Panc1 (cell line): ENCODE measurements at regions not wholly inside any gene's neighbourhood (a gene's known extent, or its start where the extent isn't known, plus 50 kb on each side); places are given as distances from the start of the nearest gene placed in this dataset.

Experiments
- ATAC-seq: fragments of 200-7000 bp; cut with Tn5 transposase; 2 replicates; pipeline ENCODE4 v1.9.1; 2020; ENCODE audit warnings: mild to moderate bottlenecking, moderate library complexity
- BruUV-seq: library from RNA; stranded (reverse); fragments of 400-500 nt; replicated peaks from 2 replicates; lab custom pipeline; 2021; lab: Mats Ljungman, UMichigan
- CTCF ChIA-PET: fragments of 300-600 bp; sonication (Branson Sonifier 250); formaldehyde crosslinking; loops from one replicate; lab custom pipeline; 2022; ENCODE audit warnings: antibody characterized with exemption; lab: Charles Lee
- POLR2A ChIA-PET: fragments of 300-600 bp; sonication (Branson Sonifier 250); formaldehyde crosslinking; loops from one replicate; lab custom pipeline; 2022; ENCODE audit warnings: antibody characterized with exemption; lab: Charles Lee
- DNase-seq: peaks from one replicate; pipeline ENCODE4 v3.0.0-alpha.2; 2010; ENCODE audit warnings: low read depth, low spot score
- H3K27ac ChIP-seq: 2 replicates; pipeline ENCODE4 v1.5.1; 2011; ENCODE audit warnings: mild to moderate bottlenecking, low read length, inconsistent platforms
- H3K27me3 ChIP-seq: fragments of 200-500 bp; sonication (Bioruptor generic); 2 replicates; pipeline ENCODE4 v1.6.0; 2014; ENCODE audit warnings: low read length, inconsistent platforms; ENCODE audit not compliant: control insufficient read depth, insufficient read depth
- H3K36me3 ChIP-seq: fragments of 200-500 bp; sonication (Bioruptor generic); 2 replicates; pipeline ENCODE4 v1.5.1; 2014; ENCODE audit warnings: inconsistent platforms, mild to moderate bottlenecking, low read length, moderate library complexity; ENCODE audit not compliant: control insufficient read depth, insufficient read depth
- H3K4me1 ChIP-seq: 2 replicates; pipeline ENCODE4 v1.5.1; 2011; ENCODE audit warnings: inconsistent platforms, mild to moderate bottlenecking, low read length, moderate library complexity; ENCODE audit not compliant: control insufficient read depth, insufficient read depth
- H3K4me3 ChIP-seq, 2 experiments: 2 replicates each; pipeline ENCODE4 v1.5.1; 2011 to 2012; ENCODE audit warnings: low read depth in 2 of 2, low read length in 2 of 2, mild to moderate bottlenecking in 2 of 2, inconsistent platforms in 1 of 2, moderate library complexity in 1 of 2
- H3K9me3 ChIP-seq: fragments of 200-500 bp; sonication (Bioruptor generic); 2 replicates; pipeline ENCODE4 v1.5.1; 2014; ENCODE audit warnings: low read depth, mild to moderate bottlenecking, inconsistent platforms, low read length, moderate library complexity; ENCODE audit not compliant: control insufficient read depth, insufficient read depth
- POLR2AphosphoS5 ChIP-seq: IDR thresholded peaks from 2 replicates; pipeline ENCODE4 v1.6.1; 2012; ENCODE audit warnings: mild to moderate bottlenecking, low read depth, low read length, moderate library complexity
- SIN3A ChIP-seq: IDR thresholded peaks from 2 replicates; pipeline ENCODE4 v1.6.1; 2012; ENCODE audit warnings: low read depth, mild to moderate bottlenecking, low read length, moderate library complexity, borderline replicate concordance; ENCODE audit not compliant: insufficient read depth
- TCF7L2 ChIP-seq: IDR thresholded peaks from 2 replicates; pipeline ENCODE4 v1.6.1; 2011; ENCODE audit warnings: mild to moderate bottlenecking, low read depth, low read length, inconsistent platforms
- in situ Hi-C: cut with HindIII; loops from 2 replicates; pipeline ENCODE4 v1.10.0; 2016; ENCODE audit warnings: low sequenced_read_pairs, low pct_unique_long_range_greater_than_20kb
- intact Hi-C: fragments of 100-400 bp; cut with micrococcal nuclease; formaldehyde crosslinking; loops from one replicate; pipeline ENCODE4 v1.10.0; 2022; ENCODE audit not compliant: unreplicated experiment
- TF ChIP-seq, protein P1 (sequence below): fragments of 450-650 bp; IDR thresholded peaks from 2 replicates; pipeline ENCODE4 v1.5.1; 2017; ENCODE audit warnings: mild to moderate bottlenecking
- TF ChIP-seq, protein P2 (sequence below), 2 experiments: IDR thresholded peaks; 2 replicates each; pipeline ENCODE4 v1.6.1; 2011 to 2012; ENCODE audit warnings: low read depth in 2 of 2, control low read depth in 1 of 2, low read length in 1 of 2, mild to moderate bottlenecking in 1 of 2, moderate library complexity in 1 of 2; ENCODE audit not compliant: insufficient read depth in 1 of 2

- no peak for DNase-seq
- ChIA-PET POLR2A (no interaction called here), CTCF (no interaction called here)
- intact Hi-C loops (no loop called here), in situ Hi-C loops (no loop called here)
- Histone ChIP-seq H3K27me3 (no peaks in the 10 kb centered on the region), H3K27ac (no peak overlapping the region), H3K4me3 (no peak overlapping the region), H3K36me3 (no peaks in the 10 kb centered on the region), H3K9me3 (no peaks in the 10 kb centered on the region), H3K4me1 (no peaks in the 10 kb centered on the region)
- BruUV-seq, result no TSS peak
- no peak for TF ChIP-seq TCF7L2
- TF ChIP-seq, protein P1, sequence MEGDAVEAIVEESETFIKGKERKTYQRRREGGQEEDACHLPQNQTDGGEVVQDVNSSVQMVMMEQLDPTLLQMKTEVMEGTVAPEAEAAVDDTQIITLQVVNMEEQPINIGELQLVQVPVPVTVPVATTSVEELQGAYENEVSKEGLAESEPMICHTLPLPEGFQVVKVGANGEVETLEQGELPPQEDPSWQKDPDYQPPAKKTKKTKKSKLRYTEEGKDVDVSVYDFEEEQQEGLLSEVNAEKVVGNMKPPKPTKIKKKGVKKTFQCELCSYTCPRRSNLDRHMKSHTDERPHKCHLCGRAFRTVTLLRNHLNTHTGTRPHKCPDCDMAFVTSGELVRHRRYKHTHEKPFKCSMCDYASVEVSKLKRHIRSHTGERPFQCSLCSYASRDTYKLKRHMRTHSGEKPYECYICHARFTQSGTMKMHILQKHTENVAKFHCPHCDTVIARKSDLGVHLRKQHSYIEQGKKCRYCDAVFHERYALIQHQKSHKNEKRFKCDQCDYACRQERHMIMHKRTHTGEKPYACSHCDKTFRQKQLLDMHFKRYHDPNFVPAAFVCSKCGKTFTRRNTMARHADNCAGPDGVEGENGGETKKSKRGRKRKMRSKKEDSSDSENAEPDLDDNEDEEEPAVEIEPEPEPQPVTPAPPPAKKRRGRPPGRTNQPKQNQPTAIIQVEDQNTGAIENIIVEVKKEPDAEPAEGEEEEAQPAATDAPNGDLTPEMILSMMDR, result no peak
- TF ChIP-seq, protein P2, sequence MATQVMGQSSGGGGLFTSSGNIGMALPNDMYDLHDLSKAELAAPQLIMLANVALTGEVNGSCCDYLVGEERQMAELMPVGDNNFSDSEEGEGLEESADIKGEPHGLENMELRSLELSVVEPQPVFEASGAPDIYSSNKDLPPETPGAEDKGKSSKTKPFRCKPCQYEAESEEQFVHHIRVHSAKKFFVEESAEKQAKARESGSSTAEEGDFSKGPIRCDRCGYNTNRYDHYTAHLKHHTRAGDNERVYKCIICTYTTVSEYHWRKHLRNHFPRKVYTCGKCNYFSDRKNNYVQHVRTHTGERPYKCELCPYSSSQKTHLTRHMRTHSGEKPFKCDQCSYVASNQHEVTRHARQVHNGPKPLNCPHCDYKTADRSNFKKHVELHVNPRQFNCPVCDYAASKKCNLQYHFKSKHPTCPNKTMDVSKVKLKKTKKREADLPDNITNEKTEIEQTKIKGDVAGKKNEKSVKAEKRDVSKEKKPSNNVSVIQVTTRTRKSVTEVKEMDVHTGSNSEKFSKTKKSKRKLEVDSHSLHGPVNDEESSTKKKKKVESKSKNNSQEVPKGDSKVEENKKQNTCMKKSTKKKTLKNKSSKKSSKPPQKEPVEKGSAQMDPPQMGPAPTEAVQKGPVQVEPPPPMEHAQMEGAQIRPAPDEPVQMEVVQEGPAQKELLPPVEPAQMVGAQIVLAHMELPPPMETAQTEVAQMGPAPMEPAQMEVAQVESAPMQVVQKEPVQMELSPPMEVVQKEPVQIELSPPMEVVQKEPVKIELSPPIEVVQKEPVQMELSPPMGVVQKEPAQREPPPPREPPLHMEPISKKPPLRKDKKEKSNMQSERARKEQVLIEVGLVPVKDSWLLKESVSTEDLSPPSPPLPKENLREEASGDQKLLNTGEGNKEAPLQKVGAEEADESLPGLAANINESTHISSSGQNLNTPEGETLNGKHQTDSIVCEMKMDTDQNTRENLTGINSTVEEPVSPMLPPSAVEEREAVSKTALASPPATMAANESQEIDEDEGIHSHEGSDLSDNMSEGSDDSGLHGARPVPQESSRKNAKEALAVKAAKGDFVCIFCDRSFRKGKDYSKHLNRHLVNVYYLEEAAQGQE (IDR thresholded peaks at IDR 0.05; ENCODE audit: insufficient read depth in 1 of 2, low read depth in 2 of 2, low read length in 1 of 2), result no peak
- no peak for TF ChIP-seq POLR2AphosphoS5
- TF ChIP-seq SIN3A, result no peak
- no peak for ATAC-seq
Observed at GRCh38 chr18:37852464-37852863, 286.9 kb upstream of the CELF4 start.

DNA sequence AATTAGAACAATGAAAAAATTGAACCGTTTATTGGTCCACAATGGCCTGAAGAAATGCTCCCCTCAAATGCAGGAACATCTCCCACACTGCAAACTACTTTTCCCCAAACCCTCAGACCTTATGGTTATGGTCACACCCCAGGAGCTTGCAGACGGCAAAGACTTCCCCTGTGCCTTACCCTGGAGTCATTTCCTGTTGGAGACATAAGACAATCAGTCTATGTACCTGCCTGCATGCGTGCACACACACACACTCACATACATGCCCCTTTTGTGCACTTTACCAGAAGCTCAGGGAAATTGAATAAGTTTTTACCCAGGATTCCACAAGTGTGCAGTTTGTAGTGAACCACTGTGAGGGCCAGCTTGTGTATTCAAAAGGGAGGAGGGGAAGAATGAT is 281.9 kb upstream of the CELF4 start:
- Histone ChIP-seq H3K27me3 (no peaks in the 10 kb centered on the region), H3K4me1 (no peaks in the 10 kb centered on the region), H3K36me3 (no peaks in the 10 kb centered on the region), H3K4me3 (no peak overlapping the region), H3K27ac (no peak overlapping the region), H3K9me3 (no peaks in the 10 kb centered on the region)
- TF ChIP-seq, protein P1, result no peak
- in situ Hi-C loops (no loop called here), intact Hi-C loops (no loop called here)
- POLR2A ChIA-PET, result no interaction called here
- DNase-seq (no peak), ATAC-seq (no peak)
- CTCF ChIA-PET, result no interaction called here
- BruUV-seq, result no TSS peak

GRCh38 chr18:37846996-37847395 is 281.4 kb upstream of the CELF4 start:
- ChIA-PET CTCF (no interaction called here), POLR2A (no interaction called here)
- DNase-seq (no peak), ATAC-seq (no peak)
- H3K27me3 ChIP-seq, result no peaks in the 10 kb centered on the region
- no peaks in the 10 kb centered on the region for H3K9me3 ChIP-seq
- H3K36me3 ChIP-seq, result no peaks in the 10 kb centered on the region
- BruUV-seq, result no TSS peak
- no peaks in the 10 kb centered on the region for H3K4me1 ChIP-seq
- intact Hi-C loops, result no loop called here
- TF ChIP-seq POLR2AphosphoS5, result no peak
- TF ChIP-seq TCF7L2, result no peak
- TF ChIP-seq, protein P2 (IDR thresholded peaks at IDR 0.05; ENCODE audit: insufficient read depth in 1 of 2, low read depth in 2 of 2, low read length in 1 of 2), result no peak
- TF ChIP-seq, protein P1, result no peak
- TF ChIP-seq SIN3A, result no peak
- H3K27ac ChIP-seq, result no peak overlapping the region
- H3K4me3 ChIP-seq, result no peak overlapping the region
- in situ Hi-C loops, result no loop called here
